CD14-positive monocyte (primary cell): ENCODE measurements at regions not wholly inside any gene's neighbourhood (a gene's known extent, or its start where the extent isn't known, plus 50 kb on each side); places are given as distances from the start of the nearest gene placed in this dataset.

Experiments
- DNase-seq, 3 donors: peaks; one replicate each; pipeline ENCODE4 v3.0.0-alpha.2; 2011 to 2022
- H2AFZ ChIP-seq: 2 replicates; pipeline ENCODE4 v1.6.0; 2012; ENCODE audit warnings: mild to moderate bottlenecking, low read depth, low read length, inconsistent platforms; ENCODE audit not compliant: insufficient read depth, poor library complexity, severe bottlenecking
- H3K27ac ChIP-seq, 2 donors: 1 replicate in 1 of 2; 2 replicates in 1 of 2; pipeline ENCODE4 v1.5.1; 2012 to 2013; ENCODE audit warnings: low read length in 2 of 2, control low read depth in 1 of 2, inconsistent platforms in 1 of 2, low read depth in 1 of 2, mild to moderate bottlenecking in 1 of 2
- H3K27me3 ChIP-seq, 2 donors: one replicate each; pipeline versions ENCODE4 v1.6.0 to v1.6.1; 2011 to 2013; ENCODE audit warnings: low read length in 2 of 2; ENCODE audit not compliant: control insufficient read depth in 2 of 2, insufficient read depth in 2 of 2
- H3K36me3 ChIP-seq, 2 donors: replicated peaks in 1 of 2; 1 replicate in 1 of 2; 2 replicates in 1 of 2; pipeline versions ENCODE4 v1.5.1 to v1.6.1; 2012 to 2013; ENCODE audit warnings: low read length in 2 of 2, control low read depth in 1 of 2, inconsistent platforms in 1 of 2, mild to moderate bottlenecking in 1 of 2; ENCODE audit not compliant: insufficient read depth in 2 of 2, control insufficient read depth in 1 of 2
- H3K4me1 ChIP-seq, 2 donors: 1 replicate in 1 of 2; 2 replicates in 1 of 2; pipeline versions ENCODE4 v1.5.1 to v1.6.1; 2012 to 2013; ENCODE audit warnings: low read length in 2 of 2, control low read depth in 1 of 2, inconsistent platforms in 1 of 2, mild to moderate bottlenecking in 1 of 2, moderate library complexity in 1 of 2; ENCODE audit not compliant: insufficient read depth in 2 of 2, control insufficient read depth in 1 of 2
- H3K4me2 ChIP-seq: replicated peaks from 2 replicates; pipeline ENCODE3; 2012; ENCODE audit warnings: low read length, moderate library complexity, mild to moderate bottlenecking; ENCODE audit not compliant: poor library complexity, severe bottlenecking; ENCODE audit errors: extremely low read depth
- H3K4me3 ChIP-seq, 3 experiments: fragments of 200-600 bp in 1 of 3; sonication (generic) in 1 of 3; replicated peaks in 1 of 3; 1 replicate in 2 of 3; 2 replicates in 1 of 3; pipeline ENCODE4 v1.5.1; 2011 to 2013; ENCODE audit warnings: low read length in 3 of 3, mild to moderate bottlenecking in 3 of 3, control low read depth in 2 of 3, low read depth in 2 of 3, inconsistent platforms in 1 of 3, moderate library complexity in 1 of 3
- H3K79me2 ChIP-seq: 2 replicates; pipeline ENCODE4 v1.6.0; 2012; ENCODE audit warnings: mild to moderate bottlenecking, control low read depth, inconsistent platforms, low read length, moderate library complexity; ENCODE audit not compliant: insufficient read depth
- H3K9ac ChIP-seq: 2 replicates; pipeline ENCODE4 v1.6.0; 2017; ENCODE audit warnings: low read length, mild to moderate bottlenecking; ENCODE audit not compliant: insufficient read depth, poor library complexity, severe bottlenecking
- H3K9me3 ChIP-seq, 2 donors: replicated peaks in 1 of 2; 1 replicate in 1 of 2; 2 replicates in 1 of 2; pipeline versions ENCODE4 v1.5.1 to v1.6.1; 2012 to 2013; ENCODE audit warnings: low read length in 2 of 2, control low read depth in 1 of 2; ENCODE audit not compliant: control insufficient read depth in 1 of 2, insufficient read depth in 1 of 2
- H4K20me1 ChIP-seq: 2 replicates; pipeline ENCODE4 v1.6.0; 2012; ENCODE audit warnings: mild to moderate bottlenecking, low read length, control low read depth, moderate library complexity; ENCODE audit not compliant: insufficient read depth
- H3K27ac Mint-ChIP-seq, 7 donors: one replicate each; pipeline ENCODE4 v1.8.0; 2020; ENCODE audit warnings: mild to moderate bottlenecking in 7 of 7, mixed read lengths in 7 of 7, moderate library complexity in 6 of 7, inconsistent platforms in 2 of 7
- H3K27me3 Mint-ChIP-seq, 3 donors: one replicate each; pipeline ENCODE4 v1.8.0; 2021 to 2022; ENCODE audit warnings: low read depth in 3 of 3, mild to moderate bottlenecking in 3 of 3, mixed read lengths in 3 of 3, moderate library complexity in 3 of 3, inconsistent platforms in 1 of 3
- H3K36me3 Mint-ChIP-seq, 2 donors: one replicate each; pipeline ENCODE4 v1.8.0; 2020; ENCODE audit warnings: mixed read lengths in 2 of 2, inconsistent platforms in 1 of 2, mild to moderate bottlenecking in 1 of 2
- H3K4me1 Mint-ChIP-seq: one replicate; pipeline ENCODE4 v1.8.0; 2020; ENCODE audit warnings: mild to moderate bottlenecking, mixed read lengths
- H3K4me3 Mint-ChIP-seq, 2 donors: one replicate each; pipeline ENCODE4 v1.8.0; 2020; ENCODE audit warnings: mild to moderate bottlenecking in 2 of 2, mixed read lengths in 2 of 2, moderate library complexity in 1 of 2
- H3K9me3 Mint-ChIP-seq, 7 donors: one replicate each; pipeline ENCODE4 v1.8.0; 2020 to 2022; ENCODE audit warnings: mixed read lengths in 7 of 7, mild to moderate bottlenecking in 6 of 7, moderate library complexity in 6 of 7, inconsistent platforms in 2 of 7
- WGBS: methylation state at CpG from one replicate; pipeline ENCODE4 v1.1.5; 2013; ENCODE audit warnings: missing lambda C conversion rate; ENCODE audit not compliant: insufficient coverage; 5-methylcytosine and 5-hydroxymethylcytosine counted together
- intact Hi-C, 2 donors: fragments of 100-400 bp; cut with micrococcal nuclease; formaldehyde crosslinking; loops; one replicate each; pipeline versions ENCODE4 v1.15.0 to v1.15.1; 2023
- TF ChIP-seq, protein P1 (sequence below): fragments of 200-600 bp; IDR thresholded peaks from one replicate; pipeline ENCODE4 v1.8.0; 2022; ENCODE audit warnings: antibody characterized with exemption, mild to moderate bottlenecking

DNA sequence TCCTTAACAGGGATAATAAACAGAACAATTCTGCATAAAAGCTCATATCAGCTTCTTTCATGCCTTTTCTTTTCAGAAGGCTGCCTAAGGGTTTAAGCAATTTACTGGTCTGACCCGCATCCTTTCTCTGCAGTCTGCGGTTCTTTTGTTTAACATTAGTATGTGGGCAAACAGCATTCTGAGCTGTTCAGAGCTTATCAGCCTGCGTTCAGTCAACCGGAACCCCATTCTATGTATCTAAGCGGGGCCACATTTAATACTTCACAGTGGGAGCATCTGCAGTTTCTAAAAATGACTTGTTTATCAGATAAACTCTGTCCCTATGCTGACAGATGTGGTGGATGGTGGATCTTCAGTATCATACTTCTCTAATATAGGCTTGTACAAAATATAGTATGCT lies 758.9 kb upstream of the MMS22L start:
- Mint-ChIP-seq H3K36me3 (no peaks in the 10 kb centered on the region), H3K4me3 (no peak overlapping the region), H3K4me1 (no peaks in the 10 kb centered on the region), H3K27ac (no peak overlapping the region), H3K27me3 (peaks cover 0 to 1% (median 0%) of the 10 kb centered on the region in 3 donors), H3K9me3 (no peaks in the 10 kb centered on the region)
- Histone ChIP-seq H3K4me3 (no peak overlapping the region), H3K4me1 (no peaks in the 10 kb centered on the region), H3K36me3 (no peaks in the 10 kb centered on the region), H3K4me2 (no peak overlapping the region), H3K9ac (no peak overlapping the region), H4K20me1 (no peaks in the 10 kb centered on the region), H3K27me3 (no peaks in the 10 kb centered on the region), H3K79me2 (no peaks in the 10 kb centered on the region), H3K27ac (no peak overlapping the region), H2AFZ (no peak overlapping the region), H3K9me3 (no peaks in the 10 kb centered on the region)
- WGBS: 14% methylated on average over 1 of the region's 5 CpGs
- no peak for DNase-seq
- TF ChIP-seq, protein P1, sequence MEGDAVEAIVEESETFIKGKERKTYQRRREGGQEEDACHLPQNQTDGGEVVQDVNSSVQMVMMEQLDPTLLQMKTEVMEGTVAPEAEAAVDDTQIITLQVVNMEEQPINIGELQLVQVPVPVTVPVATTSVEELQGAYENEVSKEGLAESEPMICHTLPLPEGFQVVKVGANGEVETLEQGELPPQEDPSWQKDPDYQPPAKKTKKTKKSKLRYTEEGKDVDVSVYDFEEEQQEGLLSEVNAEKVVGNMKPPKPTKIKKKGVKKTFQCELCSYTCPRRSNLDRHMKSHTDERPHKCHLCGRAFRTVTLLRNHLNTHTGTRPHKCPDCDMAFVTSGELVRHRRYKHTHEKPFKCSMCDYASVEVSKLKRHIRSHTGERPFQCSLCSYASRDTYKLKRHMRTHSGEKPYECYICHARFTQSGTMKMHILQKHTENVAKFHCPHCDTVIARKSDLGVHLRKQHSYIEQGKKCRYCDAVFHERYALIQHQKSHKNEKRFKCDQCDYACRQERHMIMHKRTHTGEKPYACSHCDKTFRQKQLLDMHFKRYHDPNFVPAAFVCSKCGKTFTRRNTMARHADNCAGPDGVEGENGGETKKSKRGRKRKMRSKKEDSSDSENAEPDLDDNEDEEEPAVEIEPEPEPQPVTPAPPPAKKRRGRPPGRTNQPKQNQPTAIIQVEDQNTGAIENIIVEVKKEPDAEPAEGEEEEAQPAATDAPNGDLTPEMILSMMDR: no peak
- intact Hi-C loops: no loop called here

DNA sequence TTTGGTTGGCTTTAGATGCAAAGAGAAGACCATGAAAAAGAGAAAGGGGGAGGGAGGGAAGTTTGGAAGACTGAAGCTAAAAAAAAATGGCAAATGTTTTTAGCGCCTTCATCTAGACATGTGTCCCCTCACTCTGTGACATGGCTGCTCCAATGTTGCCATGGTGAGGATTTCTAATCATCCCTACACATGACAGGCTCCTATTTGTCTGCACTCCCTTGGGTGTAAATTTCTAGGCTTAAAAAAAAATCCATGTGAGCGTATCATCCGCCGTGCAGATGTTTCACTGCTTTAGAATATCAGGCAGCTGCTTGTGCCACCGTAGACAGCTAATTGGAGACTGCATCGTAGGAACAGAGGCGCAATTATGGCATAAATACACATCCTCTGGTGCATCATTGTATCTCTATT lies 761.1 kb upstream of the MMS22L start:
- no peaks in the 10 kb centered on the region for H3K79me2 ChIP-seq
- intact Hi-C loops: no loop called here
- H3K4me1 ChIP-seq: no peaks in the 10 kb centered on the region
- no peak overlapping the region for H3K4me2 ChIP-seq
- no peak overlapping the region for H3K27ac ChIP-seq
- H2AFZ ChIP-seq: no peak overlapping the region
- no peak overlapping the region for H3K4me3 ChIP-seq
- H3K9ac ChIP-seq: no peak overlapping the region
- Mint-ChIP-seq H3K4me1 (no peaks in the 10 kb centered on the region), H3K27me3 (peaks cover 0 to 1% (median 0%) of the 10 kb centered on the region in 3 donors), H3K36me3 (no peaks in the 10 kb centered on the region), H3K27ac (no peak overlapping the region), H3K4me3 (no peak overlapping the region), H3K9me3 (no peaks in the 10 kb centered on the region)
- 100% methylated on average over 3 of the region's 7 CpGs for WGBS
- H4K20me1 ChIP-seq: no peaks in the 10 kb centered on the region
- no peaks in the 10 kb centered on the region for H3K27me3 ChIP-seq
- no peaks in the 10 kb centered on the region for H3K9me3 ChIP-seq
- no peaks in the 10 kb centered on the region for H3K36me3 ChIP-seq
- TF ChIP-seq, protein P1: no peak
- DNase-seq: no peak
